Activated CD4-positive, CD25-positive, alpha-beta regulatory T cell treated with anti-CD3 and anti-CD28 coated beads, Interleukin-2, amount 50 U/mL, for 16 hours (primary cell): ENCODE measurements at regions not wholly inside any gene's neighbourhood (a gene's known extent, or its start where the extent isn't known, plus 50 kb on each side); places are given as distances from the start of the nearest gene placed in this dataset.

ENCODE experiments used
- DNase-seq: peaks from one replicate; pipeline ENCODE4 v3.0.0-alpha.2; 2020; ENCODE audit warnings: low read depth, low spot score

GRCh38 chr1:59055908-59056719, 240.8 kb upstream of the FGGY start:
- no peak for DNase-seq

GRCh38 chr1:59057211-59057694, 239.6 kb upstream of the FGGY start:
- no peak for DNase-seq

DNA sequence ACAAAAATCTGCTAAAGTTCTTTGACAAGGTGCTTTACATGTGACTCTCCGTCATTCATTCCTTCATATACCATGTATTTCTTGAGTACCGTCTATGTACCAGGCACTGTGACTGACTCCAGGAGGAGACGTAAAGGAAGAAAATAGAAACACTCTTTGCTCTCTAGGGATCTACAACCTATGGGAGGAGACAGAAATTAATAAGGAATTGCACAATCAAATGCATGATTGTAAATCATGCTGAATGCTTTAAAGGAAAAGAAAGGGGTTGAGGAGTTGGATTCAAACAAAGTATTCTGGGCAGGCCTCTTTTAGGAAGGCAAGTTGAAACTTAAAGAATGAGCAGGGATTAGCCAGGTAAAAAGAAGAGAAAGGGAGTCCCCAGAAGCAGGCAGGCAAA, 239.1 kb upstream of the FGGY start:
- no peak for DNase-seq

GRCh38 chr1:59058665-59059439, 238.0 kb upstream of the FGGY start:
- no peak for DNase-seq

DNA sequence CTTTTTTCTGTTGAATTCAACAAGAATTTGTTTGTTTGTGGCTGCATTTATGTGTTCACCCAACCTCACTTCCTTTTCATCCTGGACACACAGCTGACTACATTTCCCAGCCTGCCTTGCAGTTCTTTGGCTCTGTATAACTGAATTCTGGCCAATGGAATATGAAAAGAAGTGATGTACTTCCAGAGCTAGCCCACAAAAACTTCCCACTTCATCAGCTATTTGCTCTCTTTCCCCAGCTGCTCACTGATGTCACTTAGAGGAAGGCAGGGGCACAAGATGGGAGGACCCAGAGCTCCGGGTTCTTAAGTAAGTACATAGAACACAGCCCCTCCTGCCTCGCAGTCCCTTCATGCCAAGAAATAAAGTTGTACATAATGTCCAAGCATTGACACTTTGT, 235.0 kb upstream of the FGGY start:
- DNase-seq: no peak

DNA sequence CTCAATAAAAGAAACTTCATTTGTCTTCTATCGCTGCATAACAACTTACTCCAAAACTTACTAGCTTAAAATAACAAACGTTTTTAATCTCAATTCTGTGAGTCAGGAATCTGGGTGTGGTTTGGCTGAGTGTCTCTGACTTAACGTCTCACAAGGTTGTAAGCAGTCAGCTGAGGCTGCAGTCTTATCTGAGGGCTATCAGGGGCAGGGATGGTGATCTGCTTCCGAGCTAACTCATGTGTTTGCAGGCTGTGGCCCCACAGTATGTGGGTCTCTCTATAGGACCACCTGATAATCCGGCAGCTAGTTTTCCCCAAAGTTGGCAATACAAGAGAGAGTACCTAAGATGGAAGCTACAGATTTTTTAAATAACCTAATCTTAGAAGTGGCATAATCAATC, 234.2 kb upstream of the FGGY start:
- DNase-seq: no peak

- DNase-seq: no peak
These were observed 233.4 kb upstream of the FGGY start for GRCh38 chr1:59063501-59063900.

DNA sequence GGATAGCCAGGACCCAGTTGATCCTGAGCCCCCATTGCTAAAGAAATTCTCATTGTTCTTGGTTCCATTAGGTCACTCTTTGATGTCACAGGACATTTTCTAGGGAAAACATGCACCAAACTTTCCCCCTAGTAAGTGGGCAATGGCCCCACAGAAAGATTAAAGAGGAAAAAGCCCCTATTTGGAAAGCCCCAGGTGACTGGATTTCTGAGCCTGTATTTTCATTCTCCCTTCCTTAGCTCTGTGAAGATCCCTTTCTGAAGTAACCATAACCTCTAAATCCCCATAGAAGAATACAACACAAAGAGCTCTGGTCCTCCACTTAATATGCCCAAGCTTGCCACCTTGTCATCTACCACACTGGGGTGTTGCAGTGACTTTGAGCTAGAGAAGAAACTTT, 232.3 kb upstream of the FGGY start:
- DNase-seq: no peak

- DNase-seq: no peak
These were observed 230.7 kb upstream of the FGGY start for GRCh38 chr1:59066236-59066635.

DNA sequence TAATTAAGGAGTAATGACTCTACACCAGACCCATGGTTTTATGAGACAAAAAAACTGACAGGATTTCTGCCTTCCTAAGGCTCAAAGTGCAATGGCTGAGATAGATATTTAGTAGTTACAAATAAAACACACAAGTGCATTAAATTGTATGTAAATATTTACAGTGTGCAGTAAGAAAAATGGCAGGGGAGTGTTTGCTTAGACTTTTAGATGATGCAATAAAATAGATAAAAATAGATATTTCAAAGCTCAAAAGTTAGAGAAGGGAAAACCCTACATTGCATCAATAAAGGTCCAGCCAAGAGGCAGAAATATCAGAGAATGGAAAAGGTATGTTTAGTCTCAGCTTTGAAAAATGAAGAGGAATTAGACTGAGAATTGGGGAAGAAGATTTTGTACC, 226.3 kb upstream of the FGGY start:
- no peak for DNase-seq

DNA sequence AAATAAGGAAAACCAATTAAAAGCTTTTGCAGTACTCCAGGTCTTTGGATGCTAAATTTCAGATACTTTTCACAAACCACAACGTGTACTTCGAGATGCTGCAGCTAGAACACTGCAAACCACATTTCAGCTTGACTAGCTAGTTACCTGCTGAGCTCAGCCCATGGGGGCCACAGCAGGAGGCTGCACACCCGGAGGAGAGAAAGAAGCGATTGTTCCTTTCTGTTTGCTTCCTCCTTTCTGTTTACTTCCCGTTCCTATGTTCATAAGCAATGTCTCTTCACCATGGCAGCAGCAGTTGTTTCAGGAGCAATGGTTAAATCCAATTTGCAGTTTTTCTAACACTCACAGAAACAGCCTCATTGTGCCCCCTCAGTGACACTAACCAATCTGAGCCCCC, 225.6 kb upstream of the FGGY start:
- no peak for DNase-seq

DNA sequence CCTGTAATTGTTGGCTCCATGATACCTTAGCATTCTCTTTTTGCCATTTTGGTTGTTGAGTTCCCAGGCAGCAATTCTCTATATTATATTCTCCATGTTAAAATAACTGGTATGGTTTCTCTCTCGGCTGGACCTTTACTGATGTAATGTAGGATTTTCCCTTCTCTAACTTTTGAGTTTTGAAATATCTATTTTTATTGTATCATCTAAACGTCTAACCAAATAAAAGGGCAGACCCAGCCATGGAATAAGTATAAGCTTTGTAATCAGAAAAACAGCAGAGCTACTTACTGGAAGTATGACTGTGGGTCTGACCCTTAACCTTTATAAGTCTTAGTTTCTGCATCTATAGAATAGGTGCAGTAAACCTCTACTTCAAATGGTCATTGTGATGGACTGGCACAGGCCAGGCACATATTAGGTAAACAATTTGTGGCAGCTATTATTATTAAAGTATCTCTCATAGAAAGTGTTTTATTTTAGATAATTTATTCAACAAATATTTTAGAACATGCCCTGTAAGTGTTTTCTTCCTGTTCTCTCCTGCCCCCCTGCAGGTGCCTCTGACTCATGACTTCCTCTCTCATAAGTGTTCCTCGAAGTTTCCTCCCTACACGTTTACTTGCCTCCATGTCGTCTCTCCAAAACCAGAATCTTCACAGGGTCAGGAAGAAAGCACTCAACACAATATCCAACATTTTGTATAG, 224.9 kb upstream of the FGGY start:
- no peak for DNase-seq

DNA sequence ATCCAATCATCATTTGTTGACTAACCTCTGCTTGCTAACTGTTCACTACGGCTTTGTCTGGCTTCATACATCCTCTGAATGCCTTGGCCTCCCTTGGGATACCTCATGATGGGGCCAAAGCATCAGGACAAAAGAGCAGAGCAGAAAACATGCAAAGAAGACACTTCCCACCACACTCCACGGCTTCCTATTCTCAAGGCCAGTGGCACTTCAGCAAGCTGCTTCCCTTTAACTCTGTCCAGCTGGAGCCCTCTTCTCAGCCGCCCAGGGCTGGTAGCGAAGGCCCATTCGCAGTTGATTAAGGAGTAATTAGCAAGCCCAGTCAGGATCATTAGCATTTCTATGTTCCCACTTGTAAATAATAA, 224.3 kb upstream of the FGGY start:
- no peak for DNase-seq

GRCh38 chr1:59074598-59074997, 222.3 kb upstream of the FGGY start:
- DNase-seq: no peak

DNA sequence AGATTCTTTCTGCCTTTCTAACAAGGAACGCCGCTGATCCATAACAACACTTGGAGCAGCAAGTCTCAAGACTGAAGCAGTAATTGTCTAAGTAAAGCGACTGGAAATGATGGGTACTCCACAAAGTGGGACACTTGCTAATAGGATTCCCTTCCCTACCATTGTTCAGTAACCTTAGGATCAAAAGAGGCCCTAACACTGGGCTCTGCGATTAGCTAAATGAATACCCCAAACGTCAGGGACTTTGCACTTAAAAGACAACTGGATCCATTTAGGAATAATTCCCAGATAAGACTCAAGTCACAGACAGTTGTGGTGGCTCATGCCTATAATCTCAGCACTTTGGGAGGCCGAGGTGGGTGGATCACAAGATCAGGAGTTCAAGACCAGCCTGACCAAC, 221.9 kb upstream of the FGGY start:
- no peak for DNase-seq

GRCh38 chr1:59076612-59077011, 220.3 kb upstream of the FGGY start:
- DNase-seq: no peak

DNA sequence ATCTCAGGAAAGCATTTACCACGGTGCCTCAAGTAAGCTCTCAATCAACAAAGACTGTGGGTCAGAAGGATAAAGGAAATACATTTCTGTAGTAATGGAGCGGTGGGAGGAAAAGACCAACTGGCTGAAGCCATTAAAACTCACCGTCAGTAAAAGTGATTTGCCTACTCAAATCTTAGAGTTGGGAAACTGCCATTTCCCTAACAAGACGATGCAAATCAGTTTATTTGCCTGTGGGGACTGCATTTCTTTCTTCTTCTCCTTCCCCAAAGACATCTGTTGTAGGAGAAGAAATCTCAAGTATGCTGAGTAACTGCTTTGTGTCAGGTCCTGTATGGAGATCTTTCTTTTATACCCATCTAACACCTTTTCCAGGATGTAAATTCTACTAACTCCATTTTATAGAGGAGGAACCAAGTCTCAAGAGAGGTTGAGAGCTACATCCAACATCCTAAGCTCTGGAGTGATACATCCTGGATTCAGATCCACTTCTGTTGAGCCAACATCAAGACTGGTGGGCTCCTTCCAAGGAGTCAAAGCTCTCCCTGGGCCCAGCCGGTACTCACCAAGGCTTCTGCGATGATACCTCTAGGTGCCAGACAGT, 219.3 kb upstream of the FGGY start:
- DNase-seq: no peak

GRCh38 chr1:59078070-59078800, 218.7 kb upstream of the FGGY start:
- DNase-seq: no peak

DNA sequence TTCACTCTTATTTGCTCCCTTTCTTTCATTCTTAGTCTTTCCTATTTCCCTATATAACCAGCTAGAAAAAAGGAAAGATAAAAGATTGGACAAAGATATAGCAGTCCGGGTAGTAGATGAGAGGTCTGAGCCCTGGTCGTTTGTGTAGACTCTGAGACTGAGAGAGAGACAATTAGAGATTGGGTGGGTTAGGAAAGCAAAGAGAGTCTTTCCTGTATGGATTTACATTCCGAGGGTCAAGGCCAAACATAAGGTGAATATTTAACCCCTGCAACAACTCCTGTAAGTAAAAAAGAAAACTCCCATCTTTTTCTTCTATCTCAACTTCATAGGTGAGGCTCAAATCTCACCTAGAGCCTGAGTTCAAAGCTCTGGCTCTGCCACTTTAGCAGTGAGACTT, 218.0 kb upstream of the FGGY start:
- DNase-seq: no peak

DNA sequence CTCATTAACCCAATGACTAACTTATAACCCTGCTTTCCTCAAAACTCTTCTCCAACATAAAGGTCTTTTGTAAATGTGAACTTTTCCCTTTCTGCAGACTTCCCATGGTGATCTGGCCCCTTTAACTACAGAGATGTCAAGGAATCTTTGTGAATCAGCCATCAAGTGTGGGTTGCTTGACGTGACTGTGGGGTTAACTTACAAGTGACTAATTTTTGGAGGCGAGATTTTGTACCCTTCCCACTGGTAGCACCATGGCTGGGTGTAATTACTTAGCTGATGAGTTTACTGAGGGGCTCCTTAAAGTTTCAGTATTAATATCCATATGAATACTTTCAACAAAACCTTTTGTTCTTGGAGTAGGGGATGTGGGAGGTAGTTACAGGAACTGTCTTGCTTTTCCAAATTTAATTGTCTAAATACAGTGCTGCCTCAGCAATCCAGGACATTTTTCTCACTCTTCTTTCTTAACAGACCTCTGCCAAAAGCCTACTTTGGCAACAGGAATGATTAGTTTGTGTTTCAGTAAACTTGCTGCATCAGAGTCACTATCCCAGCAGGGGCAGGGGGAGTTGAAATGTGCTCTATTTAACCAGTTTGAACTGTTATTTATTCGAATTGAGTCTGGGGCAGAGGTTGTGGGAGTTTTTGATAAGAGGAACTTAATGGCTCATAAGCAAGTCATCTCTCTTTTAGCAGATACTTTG, 217.3 kb upstream of the FGGY start:
- no peak for DNase-seq

DNA sequence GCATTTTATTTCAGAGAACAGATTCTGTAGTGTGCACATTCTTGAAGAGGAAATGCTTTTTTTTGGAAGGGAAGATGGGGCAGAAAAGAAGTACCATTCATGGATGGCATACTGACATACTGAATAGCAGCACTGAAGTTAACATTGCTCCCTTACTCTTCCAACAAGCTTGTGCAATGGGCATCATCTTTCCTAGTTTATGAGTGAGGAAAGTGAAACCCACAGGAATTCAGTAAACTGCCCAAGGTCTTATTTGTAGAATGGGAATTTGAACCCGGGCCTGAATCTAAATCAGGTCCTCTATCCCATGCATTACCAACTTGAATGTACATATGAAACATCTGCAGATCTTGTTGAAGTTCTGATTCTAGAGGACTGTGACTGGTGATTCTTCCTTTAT, 215.7 kb upstream of the FGGY start:
- no peak for DNase-seq
